ENCODE measurements at regions not wholly inside any gene's neighbourhood (a gene's known extent, or its start where the extent isn't known, plus 50 kb on each side); places are given as distances from the start of the nearest gene placed in this dataset.

DNA sequence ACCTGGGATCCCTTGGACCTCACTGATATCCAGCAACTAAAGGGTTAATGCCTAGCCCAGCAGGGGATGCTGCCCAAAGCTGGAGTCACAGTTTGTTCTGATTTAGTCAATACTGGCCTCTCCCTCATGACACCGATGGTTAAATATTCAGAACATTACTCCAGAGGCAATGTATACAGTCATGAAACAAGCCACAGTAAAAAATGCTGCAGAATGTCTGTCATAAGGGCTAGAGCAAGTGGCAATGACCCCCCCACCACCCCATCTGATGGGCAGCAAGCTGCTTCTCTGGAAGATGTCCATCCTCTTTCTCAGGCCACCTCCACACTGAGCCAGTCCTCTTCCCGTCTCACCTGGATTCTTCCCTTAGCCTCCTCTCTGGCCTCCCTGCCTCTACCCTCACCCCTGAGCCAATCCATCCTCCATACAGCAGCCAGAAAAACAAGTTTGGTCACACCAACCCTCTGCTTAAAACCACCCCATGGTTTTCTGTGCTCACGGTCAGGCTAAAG, 99.0 kb upstream of the KCNG1 start:
- no peak for DNase-seq

DNA sequence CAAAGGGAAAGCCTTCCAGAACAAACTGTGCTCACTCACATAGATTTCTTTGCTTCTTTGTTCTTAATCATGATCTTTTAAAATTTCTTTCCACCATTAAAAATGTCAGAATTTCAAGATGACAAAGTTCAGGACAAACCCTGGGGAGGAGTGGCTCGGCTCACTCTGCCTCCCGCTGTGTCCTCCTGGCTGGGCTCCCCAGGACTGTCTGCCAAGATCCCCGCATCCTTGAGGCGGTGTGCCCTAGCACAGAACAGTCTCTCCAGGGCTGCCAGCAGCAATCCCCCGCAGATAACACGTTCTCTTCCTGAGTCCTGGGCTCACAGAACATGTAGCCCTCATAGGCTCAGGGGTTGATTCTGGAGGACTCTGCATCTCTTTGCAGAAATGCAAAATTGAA, 98.4 kb upstream of the KCNG1 start:
- no peak for DNase-seq

DNA sequence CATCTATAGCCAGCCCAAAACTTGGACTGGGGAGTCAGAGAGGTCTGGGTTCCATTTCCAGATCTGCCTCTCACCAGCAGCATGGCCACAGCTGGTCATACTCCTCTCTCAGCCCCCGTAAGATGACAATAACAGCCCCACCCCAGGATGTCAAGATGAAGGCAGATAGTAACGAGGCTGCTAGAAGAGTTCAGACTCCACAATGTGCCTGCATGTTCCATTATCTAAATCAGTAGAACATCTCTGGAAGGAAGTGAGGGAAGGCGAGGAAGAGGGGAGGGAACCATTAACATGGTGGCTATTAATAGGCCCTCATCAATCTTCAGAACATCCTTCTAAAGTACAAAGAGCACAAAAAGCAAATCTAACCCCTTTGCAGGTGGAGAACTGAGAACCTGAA, 98.0 kb upstream of the KCNG1 start:
- no peak for DNase-seq

DNA sequence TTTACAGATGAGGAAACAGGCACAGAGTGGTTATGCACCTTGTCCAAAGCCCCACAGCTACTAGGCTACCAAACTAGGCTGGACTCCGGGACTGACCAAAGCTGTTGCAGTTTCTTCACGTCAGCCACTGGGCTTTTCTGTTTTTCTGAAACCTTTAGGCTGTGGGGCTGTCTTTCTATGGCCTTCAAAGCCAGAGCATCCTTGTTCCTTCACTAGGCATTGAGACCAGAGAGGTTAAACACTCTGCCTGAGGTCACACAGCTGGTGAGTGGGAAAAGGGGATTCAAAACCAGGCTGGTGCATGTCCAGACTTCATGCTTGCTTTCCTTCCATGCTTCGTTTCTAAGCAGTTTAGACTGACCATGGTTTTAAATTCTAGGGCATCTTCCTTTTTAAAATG, 97.5 kb upstream of the KCNG1 start:
- no peak for DNase-seq

- no peak for DNase-seq
Measured at GRCh38 chr20:51119914-51120313, 97.0 kb upstream of the KCNG1 start.

GRCh38 chr20:51118985-51119527, 96.1 kb upstream of the KCNG1 start:
- DNase-seq: no peak

- no peak for DNase-seq
Measured at GRCh38 chr20:51118216-51118615, 95.3 kb upstream of the KCNG1 start.

DNA sequence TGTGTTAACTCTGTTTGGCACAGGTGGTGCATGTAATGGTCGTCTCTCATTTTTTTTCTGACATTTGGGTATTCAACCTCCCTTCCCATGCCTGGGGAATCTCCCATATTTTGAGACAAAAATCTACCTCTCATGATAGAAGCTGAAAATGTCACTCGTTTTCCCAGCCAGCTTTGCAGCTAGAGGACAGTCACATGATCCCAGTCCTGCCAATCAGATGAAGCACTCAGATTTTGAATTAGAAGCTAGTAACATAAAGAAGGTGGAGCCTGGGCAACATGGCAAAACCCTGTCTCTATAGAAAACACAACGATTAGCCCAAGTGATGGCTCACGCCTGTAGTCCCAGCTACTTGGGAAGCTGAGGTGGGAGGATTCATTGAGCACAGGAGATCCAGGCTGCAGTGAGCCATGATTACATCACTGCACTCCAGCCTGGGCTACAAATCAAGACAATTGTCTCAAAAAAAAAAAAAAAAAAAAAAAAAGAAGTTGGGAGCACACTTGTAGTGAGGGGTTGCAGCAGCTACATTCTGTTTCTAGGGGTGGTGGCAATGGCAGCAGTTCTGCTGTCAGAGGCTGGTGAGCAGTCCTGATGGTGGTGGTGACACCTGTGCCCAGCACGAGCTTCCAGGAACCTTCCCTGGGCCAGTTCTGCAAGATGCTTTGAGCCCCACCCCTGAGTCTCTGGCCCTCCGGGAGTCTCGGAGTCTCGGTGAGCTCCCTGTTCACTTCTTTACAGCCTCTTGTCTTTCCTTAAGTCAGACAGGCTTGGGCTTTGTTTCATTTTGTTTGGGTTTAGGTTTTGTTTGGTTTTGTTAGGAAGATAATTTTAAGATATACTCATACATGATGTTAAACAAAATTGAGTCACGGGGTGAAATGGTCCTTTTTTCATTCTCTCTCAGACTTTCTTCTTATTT, 94.1 kb upstream of the KCNG1 start:
- DNase-seq: no peak

DNA sequence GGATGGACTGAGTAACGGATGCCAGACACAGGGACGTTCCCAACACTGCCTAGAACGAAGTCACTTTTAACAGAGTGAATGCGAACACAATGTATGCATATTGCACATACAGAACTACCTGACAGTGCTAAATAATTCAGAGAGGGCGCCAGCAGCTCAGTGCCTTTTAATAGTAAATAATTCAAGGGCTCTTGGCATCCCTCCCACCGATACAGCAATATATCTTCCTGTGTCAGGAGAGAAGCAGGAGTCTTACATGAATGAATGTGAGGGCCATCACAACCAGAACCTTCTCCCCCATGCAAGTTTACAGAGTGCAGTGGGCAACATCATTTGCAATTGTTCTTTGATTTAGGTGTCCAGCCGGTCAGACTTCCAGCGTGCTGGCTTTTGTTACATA, 88.4 kb upstream of the KCNG1 start:
- DNase-seq: no peak

- DNase-seq: no peak
Measured at GRCh38 chr20:51108638-51109363, 85.9 kb upstream of the KCNG1 start.

- no peak for DNase-seq
Measured at GRCh38 chr20:51106011-51106410, 83.1 kb upstream of the KCNG1 start.

DNA sequence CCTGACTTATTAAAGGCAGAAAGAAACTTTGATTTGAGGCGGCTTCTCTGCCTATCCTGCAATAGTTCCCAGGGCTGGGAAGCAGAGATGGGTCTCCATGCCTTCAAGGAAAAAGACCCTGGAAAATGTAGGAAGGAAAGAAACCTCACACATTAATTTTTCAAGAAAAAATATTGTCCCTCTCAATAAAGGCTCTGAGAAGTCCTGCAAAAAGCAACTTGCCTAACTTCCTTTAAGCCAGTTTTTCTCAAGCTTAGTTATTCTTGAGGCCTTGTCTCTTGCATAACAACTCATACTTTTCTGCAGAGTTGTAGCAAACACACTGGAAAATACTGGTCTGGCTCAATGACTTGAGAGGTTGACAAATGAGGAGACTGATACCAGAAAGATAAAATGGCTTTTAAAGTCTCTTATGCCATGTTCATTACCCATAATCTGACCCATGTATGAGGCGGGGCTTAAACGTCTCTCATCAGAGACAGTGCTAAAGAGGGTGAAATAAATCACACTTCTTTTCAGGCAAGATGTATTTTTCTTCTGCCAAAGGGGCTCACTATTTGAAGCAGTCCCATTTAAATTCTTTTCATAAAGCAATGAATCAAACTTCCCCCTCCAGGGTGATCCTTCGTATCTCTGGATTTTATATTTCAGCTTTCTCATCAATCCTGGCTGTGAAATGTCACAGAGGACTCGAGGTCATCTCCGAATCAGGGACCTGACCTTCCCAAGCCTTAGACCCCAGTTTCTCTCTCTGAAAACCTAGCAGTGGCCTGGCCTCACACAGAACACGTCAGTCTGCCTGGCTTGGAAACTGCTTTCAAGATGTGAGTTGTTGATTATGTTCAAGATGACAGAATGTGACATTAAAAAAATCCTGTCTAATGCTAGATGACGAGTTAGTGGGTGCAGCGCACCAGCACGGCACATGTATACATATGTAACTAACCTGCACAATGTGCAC, 82.3 kb upstream of the KCNG1 start:
- no peak for DNase-seq

DNA sequence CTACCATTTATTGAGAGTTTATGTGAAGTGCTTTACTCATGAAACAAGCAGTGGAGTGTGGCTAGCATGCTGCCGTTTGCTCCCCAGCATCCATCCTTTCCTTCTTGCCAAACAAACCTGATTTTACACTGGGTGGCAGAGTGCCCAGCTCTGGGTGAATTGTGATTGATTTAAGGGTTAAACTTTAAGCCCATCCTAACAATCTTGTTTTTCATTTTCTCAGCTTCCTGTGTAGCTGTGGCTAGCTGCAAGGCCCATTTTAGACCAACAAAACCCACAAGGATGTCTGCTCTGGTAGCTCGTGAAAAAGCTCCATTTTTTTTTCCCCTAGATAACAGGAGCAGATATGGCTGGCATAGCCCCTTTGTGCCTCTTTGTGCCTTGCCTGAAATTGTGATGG, 77.7 kb upstream of the KCNG1 start:
- no peak for DNase-seq

- DNase-seq: no peak
Measured at GRCh38 chr20:51098284-51098810, 75.4 kb upstream of the KCNG1 start.

GRCh38 chr20:51097351-51098120, 74.6 kb upstream of the KCNG1 start:
- DNase-seq: no peak

DNA sequence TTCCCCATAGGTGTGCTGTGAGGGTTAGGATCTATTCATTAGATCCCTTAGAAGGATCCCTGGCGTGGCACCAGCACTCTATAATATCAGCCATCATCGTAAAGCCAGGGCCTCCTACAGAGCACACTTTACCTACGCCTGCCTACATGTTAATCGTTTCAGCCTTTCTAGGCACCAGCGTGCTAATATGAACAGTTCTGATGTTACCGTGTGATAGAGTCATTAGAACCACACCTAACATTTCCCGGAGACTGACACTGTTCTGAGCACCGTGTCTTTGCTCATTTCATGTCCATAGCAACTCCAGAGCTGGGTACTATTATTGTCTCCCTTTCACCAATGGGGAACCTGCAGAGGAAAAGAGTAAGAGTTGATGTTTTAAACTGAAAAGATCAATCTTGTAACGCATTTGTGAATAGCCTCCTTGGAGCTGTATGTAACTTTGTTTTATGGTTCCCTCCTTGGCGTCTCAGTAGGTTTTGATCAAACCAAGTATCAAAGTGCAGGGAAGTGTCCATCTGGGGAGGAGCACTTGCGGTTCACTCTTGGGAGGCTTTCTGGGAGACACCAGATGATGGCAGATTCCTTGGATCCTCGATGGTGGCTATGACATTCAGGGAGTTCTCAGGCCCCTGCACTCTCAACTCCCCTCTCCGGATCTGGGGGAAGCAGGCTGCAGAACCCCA, 73.8 kb upstream of the KCNG1 start:
- DNase-seq: no peak

DNA sequence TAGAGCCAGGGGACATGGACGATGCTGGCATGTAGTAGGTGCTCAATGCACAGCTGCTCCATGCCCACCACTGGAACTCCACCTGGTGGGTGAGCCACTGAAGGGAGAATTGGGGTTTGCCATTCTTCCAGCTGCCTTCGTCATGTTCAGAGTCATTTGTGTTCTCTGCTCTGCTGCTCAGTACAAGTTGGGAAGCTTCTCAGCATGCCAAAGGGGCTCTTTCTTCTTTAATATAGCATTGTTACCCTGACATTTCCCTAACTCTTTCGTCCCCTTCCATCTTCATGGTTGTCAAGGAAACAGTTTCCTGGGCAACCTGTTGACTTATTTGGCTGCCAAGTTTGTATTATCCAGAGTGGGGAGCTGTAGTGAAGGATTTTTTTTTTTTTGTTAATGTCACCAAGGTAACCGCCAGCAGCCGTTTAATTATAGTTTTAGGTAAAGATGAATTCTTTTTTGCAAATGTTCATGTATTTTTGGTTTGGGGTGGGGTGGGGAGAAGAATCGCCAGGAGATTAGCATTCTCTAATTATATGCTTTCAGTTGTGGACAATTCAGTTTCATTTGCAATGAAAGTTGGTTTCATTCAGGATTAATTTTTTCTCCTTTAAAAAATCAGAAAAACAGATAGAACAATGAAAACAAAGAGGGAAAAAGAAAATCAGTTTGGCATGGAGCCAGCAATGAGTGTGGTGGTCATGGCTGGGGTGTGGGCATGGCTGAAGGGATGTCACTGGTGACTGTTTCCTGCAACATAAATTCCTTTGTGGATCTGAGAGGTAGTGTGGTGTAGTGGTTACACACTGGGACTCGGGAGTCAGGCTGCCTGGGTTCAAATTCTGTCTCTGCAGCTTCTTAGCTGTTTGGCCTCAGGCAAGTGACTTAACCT, 73.0 kb upstream of the KCNG1 start:
- no peak for DNase-seq

DNA sequence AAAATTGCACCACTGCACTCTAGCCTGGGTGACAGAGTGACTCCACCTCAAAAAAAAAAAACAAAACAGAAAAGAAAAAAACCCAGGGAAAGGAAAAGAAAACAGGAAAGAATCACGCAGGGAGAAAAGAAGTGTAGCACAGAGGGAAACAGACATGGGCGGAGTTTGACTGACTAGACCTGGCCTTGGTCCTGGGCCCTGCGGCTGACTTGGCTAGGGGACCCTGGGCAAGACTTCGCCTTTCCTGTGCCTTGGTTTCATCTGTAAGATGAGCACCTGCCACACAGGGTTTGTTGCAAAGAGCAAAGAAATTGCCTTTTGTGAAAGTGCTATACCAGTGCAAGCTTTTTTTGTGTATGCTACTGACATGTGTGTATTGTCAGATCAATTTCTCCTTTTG, 71.3 kb upstream of the KCNG1 start:
- no peak for DNase-seq

DNA sequence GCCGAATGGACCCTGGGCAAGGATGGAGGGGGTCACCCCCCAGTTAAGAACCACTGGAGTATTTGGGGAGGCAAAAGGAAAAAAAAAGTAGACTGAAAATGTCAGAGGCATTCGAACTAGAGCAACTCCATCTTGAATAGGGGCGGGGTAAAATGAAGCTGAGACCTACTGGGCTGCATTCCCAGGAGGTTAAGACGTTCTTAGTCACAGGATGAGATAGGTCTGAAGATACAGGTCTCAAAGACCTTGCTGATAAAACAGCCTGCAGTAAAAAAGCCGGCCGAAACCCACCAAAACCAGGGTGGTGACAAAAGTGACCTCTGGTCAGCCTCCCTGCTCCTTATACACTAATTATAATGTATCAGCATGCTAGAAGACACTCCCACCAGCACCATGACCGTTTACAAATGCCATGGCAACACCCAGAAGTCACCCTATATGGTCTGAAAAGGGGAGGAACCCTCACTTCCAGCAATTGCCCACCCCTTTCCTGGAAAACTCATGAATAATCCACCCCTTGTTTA, 70.4 kb upstream of the KCNG1 start:
- DNase-seq: no peak

DNA sequence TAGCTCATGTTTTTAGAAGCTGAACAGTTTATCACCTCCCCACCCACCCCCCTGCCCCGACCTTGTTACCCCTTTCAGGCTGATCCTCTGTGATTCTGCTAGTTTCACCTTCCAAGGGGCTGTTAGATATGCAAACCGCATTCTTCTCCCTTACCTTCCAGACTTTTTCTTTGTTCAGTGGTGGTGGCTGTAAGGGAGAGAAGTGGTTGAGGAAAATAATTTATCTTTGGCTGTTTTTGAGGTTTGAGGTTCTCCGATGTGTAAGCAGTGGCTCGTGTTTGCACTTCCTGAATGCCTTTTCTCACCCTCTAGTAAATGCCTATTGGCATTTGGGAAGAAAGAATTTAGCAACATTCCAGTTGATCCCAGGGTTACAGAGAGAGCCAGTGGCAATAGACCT, 69.4 kb upstream of the KCNG1 start:
- no peak for DNase-seq
